ENCODE measurements at regions not wholly inside any gene's neighbourhood (a gene's known extent, or its start where the extent isn't known, plus 50 kb on each side); places are given as distances from the start of the nearest gene placed in this dataset.

GRCh38 chr5:168186289-168187074, 105.0 kb upstream of the WWC1 start:
- Histone ChIP-seq H3K9me3 (ENCODE audit: control extremely low read depth in 1 of 3, control insufficient read depth in 2 of 3, insufficient read depth in 1 of 3, low read length in 2 of 3) (peaks cover 0 to 4% (median 0%) of the 10 kb centered on the region in 3 donors), H3K4me3 (ENCODE audit: control extremely low read depth in 1 of 5, extremely low read depth in 1 of 5, insufficient read depth in 1 of 5, low read depth in 2 of 5, low read length in 4 of 5) (no peak overlapping the region), H3K4me2 (replicated peaks; ENCODE audit: low read depth, low read length, poor library complexity, severe bottlenecking) (no peak overlapping the region), H3K27ac (ENCODE audit: low read length in 2 of 2) (no peak overlapping the region), H2AFZ (ENCODE audit: insufficient read depth, low read depth, low read length, poor library complexity, severe bottlenecking) (no peak overlapping the region), H3K36me3 (replicated peaks in 1 of 2; ENCODE audit: control extremely low read depth in 1 of 2, control insufficient read depth in 1 of 2, extremely low read depth in 1 of 2, insufficient read depth in 2 of 2, low read length in 1 of 2) (no peaks in the 10 kb centered on the region), H3K9ac (ENCODE audit: low read length) (no peak overlapping the region), H3K27me3 (replicated peaks in 1 of 4; ENCODE audit: control extremely low read depth in 1 of 4, control insufficient read depth in 3 of 4, insufficient read depth in 4 of 4, low read length in 3 of 4) (no peaks in the 10 kb centered on the region), H3K79me2 (ENCODE audit: control insufficient read depth, insufficient read depth, low read length) (no peaks in the 10 kb centered on the region), H4K20me1 (ENCODE audit: control insufficient read depth, insufficient read depth, low read length, poor library complexity, severe bottlenecking) (no peaks in the 10 kb centered on the region), H3K4me1 (ENCODE audit: control insufficient read depth in 2 of 2, insufficient read depth in 2 of 2, low read length in 2 of 2) (no peaks in the 10 kb centered on the region)
- ATAC-seq (ENCODE audit: low read depth): no peak
- WGBS (ENCODE audit: insufficient coverage): 96% methylated on average over 14 of the region's 18 CpGs
- ChIA-PET POLR2A (no interaction called here), CTCF (no interaction called here)
- H3K27ac Mint-ChIP-seq: no peak overlapping the region
- no peaks in the 10 kb centered on the region for H3K9me3 Mint-ChIP-seq (ENCODE audit: insufficient read depth)
- H3K27me3 Mint-ChIP-seq: no peaks in the 10 kb centered on the region
- H3K4me3 Mint-ChIP-seq: no peak overlapping the region
- H3K4me1 Mint-ChIP-seq: no peaks in the 10 kb centered on the region
- TF ChIP-seq EZH2 (IDR thresholded peaks at IDR 0.05; ENCODE audit: borderline replicate concordance, insufficient read depth, low read depth, low read length, poor library complexity, severe bottlenecking) (no peak), CTCF (IDR thresholded peaks at IDR 0.05) (no peak)
- DNase-seq: no peak
- intact Hi-C loops (cut with micrococcal nuclease): no loop called here

DNA sequence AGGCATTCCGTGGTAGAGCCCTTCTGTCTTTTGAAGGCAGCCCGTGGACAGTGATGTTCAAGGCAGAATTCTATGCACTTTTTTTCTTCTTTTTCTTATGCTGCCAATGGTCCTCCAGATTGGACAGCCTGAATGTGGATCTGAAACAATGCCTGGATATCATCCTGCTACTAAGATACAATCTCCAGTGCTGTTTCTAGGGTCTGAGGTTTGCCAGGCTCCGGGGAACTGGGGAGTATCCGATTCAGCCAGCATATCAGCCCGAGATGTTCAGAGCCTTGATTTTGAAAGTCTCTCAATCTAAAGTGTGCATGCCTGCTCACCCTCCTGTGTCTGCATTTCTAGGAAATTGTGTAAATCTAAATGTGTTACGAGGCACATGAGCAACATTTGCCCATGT, 103.8 kb upstream of the WWC1 start:
- H3K9ac ChIP-seq (ENCODE audit: low read length): no peak overlapping the region
- WGBS (ENCODE audit: insufficient coverage): 85% methylated on average over 5 of the region's 6 CpGs
- no peak for TF ChIP-seq CTCF (IDR thresholded peaks at IDR 0.05)
- TF ChIP-seq EZH2 (IDR thresholded peaks at IDR 0.05; ENCODE audit: borderline replicate concordance, insufficient read depth, low read depth, low read length, poor library complexity, severe bottlenecking): no peak
- CTCF ChIA-PET: no interaction called here
- no peaks in the 10 kb centered on the region for H3K9me3 Mint-ChIP-seq (ENCODE audit: insufficient read depth)
- no peak for DNase-seq
- no peaks in the 10 kb centered on the region for H3K4me1 ChIP-seq (ENCODE audit: control insufficient read depth in 2 of 2, insufficient read depth in 2 of 2, low read length in 2 of 2)
- H3K27me3 ChIP-seq (replicated peaks in 1 of 4; ENCODE audit: control extremely low read depth in 1 of 4, control insufficient read depth in 3 of 4, insufficient read depth in 4 of 4, low read length in 3 of 4): no peaks in the 10 kb centered on the region
- H3K79me2 ChIP-seq (ENCODE audit: control insufficient read depth, insufficient read depth, low read length): no peaks in the 10 kb centered on the region
- ATAC-seq (ENCODE audit: low read depth): no peak
- H3K4me3 Mint-ChIP-seq: no peak overlapping the region
- no peak overlapping the region for H3K27ac Mint-ChIP-seq
- H2AFZ ChIP-seq (ENCODE audit: insufficient read depth, low read depth, low read length, poor library complexity, severe bottlenecking): no peak overlapping the region
- H3K4me3 ChIP-seq (ENCODE audit: control extremely low read depth in 1 of 5, extremely low read depth in 1 of 5, insufficient read depth in 1 of 5, low read depth in 2 of 5, low read length in 4 of 5): no peak overlapping the region
- intact Hi-C loops (cut with micrococcal nuclease): no loop called here
- no peaks in the 10 kb centered on the region for H4K20me1 ChIP-seq (ENCODE audit: control insufficient read depth, insufficient read depth, low read length, poor library complexity, severe bottlenecking)
- no peaks in the 10 kb centered on the region for H3K36me3 ChIP-seq (replicated peaks in 1 of 2; ENCODE audit: control extremely low read depth in 1 of 2, control insufficient read depth in 1 of 2, extremely low read depth in 1 of 2, insufficient read depth in 2 of 2, low read length in 1 of 2)
- H3K4me1 Mint-ChIP-seq: no peaks in the 10 kb centered on the region
- no peak overlapping the region for H3K4me2 ChIP-seq (replicated peaks; ENCODE audit: low read depth, low read length, poor library complexity, severe bottlenecking)
- no peak overlapping the region for H3K27ac ChIP-seq (ENCODE audit: low read length in 2 of 2)
- H3K9me3 ChIP-seq (ENCODE audit: control extremely low read depth in 1 of 3, control insufficient read depth in 2 of 3, insufficient read depth in 1 of 3, low read length in 2 of 3): peaks cover 0 to 4% (median 0%) of the 10 kb centered on the region in 3 donors
- POLR2A ChIA-PET: no interaction called here
- H3K27me3 Mint-ChIP-seq: no peaks in the 10 kb centered on the region
